K562 (cell line): ENCODE measurements at regions not wholly inside any gene's neighbourhood (a gene's known extent, or its start where the extent isn't known, plus 50 kb on each side); places are given as distances from the start of the nearest gene placed in this dataset.

Experiments used
- CBFA2T2 ChIP-seq: fragments of 450-650 bp; conservative IDR thresholded peaks from 2 replicates; pipeline ENCODE4 v1.6.1; 2017; ENCODE audit warnings: mild to moderate bottlenecking
- CTCF ChIP-seq, 3 experiments: IDR thresholded peaks in 2 of 3; conservative IDR thresholded peaks in 1 of 3; 2 replicates each; pipeline ENCODE4 v1.5.1; 2011 to 2012; ENCODE audit warnings: low read length in 3 of 3, mild to moderate bottlenecking in 3 of 3, control low read depth in 2 of 3, improper control_type of control experiment in 1 of 3, inconsistent platforms in 1 of 3, low read depth in 1 of 3, mixed read lengths in 1 of 3, moderate library complexity in 1 of 3; ENCODE audit not compliant: insufficient read depth in 2 of 3
- EP300 ChIP-seq: IDR thresholded peaks from 2 replicates; pipeline ENCODE4 v1.6.1; 2012; ENCODE audit warnings: low read length, improper control_type of control experiment
- EZH2 ChIP-seq: IDR thresholded peaks from 2 replicates; pipeline ENCODE4 v1.6.1; 2012; ENCODE audit warnings: low read depth, mild to moderate bottlenecking, inconsistent platforms, low read length, borderline replicate concordance
- FIP1L1 ChIP-seq: fragments of 200-400 bp; formaldehyde crosslinking; IDR thresholded peaks from 2 replicates; pipeline ENCODE4 v1.6.1; 2018; ENCODE audit warnings: mild to moderate bottlenecking, low read depth, low read length; ENCODE audit not compliant: poor library complexity, severe bottlenecking
- FOSL1 ChIP-seq: fragments of 200-800 bp; sonication (Bioruptor generic); conservative IDR thresholded peaks from 2 replicates; pipeline ENCODE4 v1.6.1; 2016; ENCODE audit warnings: missing genetic modification characterization, missing compliant biosample characterization
- FOXK1 ChIP-seq: sonication (generic); formaldehyde crosslinking; IDR thresholded peaks from 2 replicates; pipeline ENCODE4 v1.8.0; 2022; ENCODE audit warnings: missing genetic modification reagents, mild to moderate bottlenecking, borderline replicate concordance
- GATAD2B ChIP-seq: fragments of 450-650 bp; IDR thresholded peaks from 2 replicates; pipeline ENCODE4 v1.6.1; 2017; ENCODE audit warnings: mild to moderate bottlenecking, borderline replicate concordance
- HLTF ChIP-seq: fragments of 450-650 bp; IDR thresholded peaks from 2 replicates; pipeline ENCODE4 v1.6.1; 2016
- RFX5 ChIP-seq: IDR thresholded peaks from 2 replicates; pipeline ENCODE4 v1.6.1; 2011; ENCODE audit warnings: low read depth, mild to moderate bottlenecking, improper control_type of control experiment, low read length
- ZNF76 ChIP-seq: fragments of 250-450 bp; sonication (Bioruptor Pico); IDR thresholded peaks from 2 replicates; pipeline ENCODE4 v1.4.0; 2020; ENCODE audit warnings: mild to moderate bottlenecking, moderate library complexity, borderline replicate concordance
- ZZZ3 ChIP-seq: fragments of 450-650 bp; IDR thresholded peaks from 2 replicates; pipeline ENCODE4 v1.6.1; 2016; ENCODE audit warnings: antibody characterized with exemption, mild to moderate bottlenecking, moderate library complexity
- TF ChIP-seq, protein P1 (sequence below): IDR thresholded peaks from 2 replicates; pipeline ENCODE4 v1.6.1; 2016; ENCODE audit warnings: missing genetic modification characterization, missing compliant biosample characterization

DNA sequence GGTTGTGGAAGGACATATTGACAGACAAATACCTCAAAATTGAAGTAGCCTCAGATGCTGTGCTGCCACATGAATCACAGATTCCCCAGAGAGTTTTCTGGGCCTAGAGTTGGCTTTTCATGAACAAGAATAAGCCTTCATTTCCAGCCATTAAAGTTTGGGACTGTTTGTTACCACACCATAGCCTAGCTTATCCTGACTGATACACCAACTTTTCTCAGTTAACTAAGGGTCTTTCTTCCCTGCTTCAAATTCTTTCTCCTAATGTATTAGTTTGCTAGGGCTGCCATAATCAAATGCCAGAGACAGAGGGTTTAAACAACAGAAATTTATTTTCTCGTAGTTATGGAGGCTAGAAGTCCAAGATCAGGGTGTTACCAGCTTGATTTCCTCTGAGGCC is 237.4 kb upstream of the ZFP64 start:
- TF ChIP-seq ZNF76: no peak
- TF ChIP-seq, protein P1, sequence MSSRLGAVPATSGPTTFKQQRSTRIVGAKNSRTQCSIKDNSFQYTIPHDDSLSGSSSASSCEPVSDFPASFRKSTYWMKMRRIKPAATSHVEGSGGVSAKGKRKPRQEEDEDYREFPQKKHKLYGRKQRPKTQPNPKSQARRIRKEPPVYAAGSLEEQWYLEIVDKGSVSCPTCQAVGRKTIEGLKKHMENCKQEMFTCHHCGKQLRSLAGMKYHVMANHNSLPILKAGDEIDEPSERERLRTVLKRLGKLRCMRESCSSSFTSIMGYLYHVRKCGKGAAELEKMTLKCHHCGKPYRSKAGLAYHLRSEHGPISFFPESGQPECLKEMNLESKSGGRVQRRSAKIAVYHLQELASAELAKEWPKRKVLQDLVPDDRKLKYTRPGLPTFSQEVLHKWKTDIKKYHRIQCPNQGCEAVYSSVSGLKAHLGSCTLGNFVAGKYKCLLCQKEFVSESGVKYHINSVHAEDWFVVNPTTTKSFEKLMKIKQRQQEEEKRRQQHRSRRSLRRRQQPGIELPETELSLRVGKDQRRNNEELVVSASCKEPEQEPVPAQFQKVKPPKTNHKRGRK (tag): no peak
- TF ChIP-seq FIP1L1: no peak
- TF ChIP-seq CTCF (IDR thresholded peaks at IDR 0.05 in 2 of 3, conservative IDR thresholded peaks at IDR 0.05 in 1 of 3; ENCODE audit: insufficient read depth in 2 of 3, low read depth in 1 of 3, low read length in 3 of 3): no peak
- no peak for TF ChIP-seq EP300
- no peak for TF ChIP-seq RFX5
- no peak for TF ChIP-seq EZH2
- TF ChIP-seq FOXK1 (CRISPR knock-in tag): no peak
- no peak for TF ChIP-seq FOSL1 (tag)
- TF ChIP-seq HLTF: no peak
- no peak for TF ChIP-seq CBFA2T2
- TF ChIP-seq GATAD2B: no peak
- TF ChIP-seq ZZZ3: no peak
